AG09309 (cell line): ENCODE measurements at regions not wholly inside any gene's neighbourhood (a gene's known extent, or its start where the extent isn't known, plus 50 kb on each side); places are given as distances from the start of the nearest gene placed in this dataset.

Experiments
- DNase-seq: peaks from one replicate; pipeline ENCODE4 v3.0.0-alpha.2; 2010; ENCODE audit warnings: low read depth
- H3K4me3 ChIP-seq: 2 replicates; pipeline ENCODE4 v1.5.1; 2011; ENCODE audit warnings: mild to moderate bottlenecking, low read depth, low read length, moderate library complexity; ENCODE audit not compliant: control insufficient read depth
- CTCF ChIP-seq: IDR thresholded peaks from 2 replicates; pipeline ENCODE4 v1.5.1; 2011; ENCODE audit warnings: mild to moderate bottlenecking, low read depth, low read length, inconsistent platforms; ENCODE audit not compliant: insufficient read depth, control insufficient read depth; ENCODE audit errors: missing control alignments

- no peak for TF ChIP-seq CTCF
- no peak overlapping the region for H3K4me3 ChIP-seq
These were observed 191.3 kb upstream of the AADAT start for GRCh38 chr4:170281027-170281426.

GRCh38 chr4:170278460-170278859 is 188.7 kb upstream of the AADAT start:
- no peak overlapping the region for H3K4me3 ChIP-seq
- TF ChIP-seq CTCF = no peak
- DNase-seq = no peak

More at GRCh38 chr4:170281027-170281426, 191.3 kb upstream of the AADAT start:
- no peak for DNase-seq

GRCh38 chr4:170274616-170275015 is 184.9 kb upstream of the AADAT start:
- no peak for TF ChIP-seq CTCF
- no peak for DNase-seq
- H3K4me3 ChIP-seq = no peak overlapping the region

- no peak for TF ChIP-seq CTCF
- DNase-seq = no peak
- H3K4me3 ChIP-seq = no peak overlapping the region
These were observed 183.2 kb upstream of the AADAT start for GRCh38 chr4:170272959-170273358.

GRCh38 chr4:170271723-170272122 is 182.0 kb upstream of the AADAT start:
- DNase-seq = no peak
- H3K4me3 ChIP-seq = no peak overlapping the region
- no peak for TF ChIP-seq CTCF

- TF ChIP-seq CTCF = no peak
- no peak for DNase-seq
- H3K4me3 ChIP-seq = no peak overlapping the region
These were observed 180.9 kb upstream of the AADAT start for GRCh38 chr4:170270628-170271027.

- TF ChIP-seq CTCF = no peak
- DNase-seq = no peak
- no peak overlapping the region for H3K4me3 ChIP-seq
These were observed 180.2 kb upstream of the AADAT start for GRCh38 chr4:170269950-170270349.
